Loucy (cell line): ENCODE measurements at regions not wholly inside any gene's neighbourhood (a gene's known extent, or its start where the extent isn't known, plus 50 kb on each side); places are given as distances from the start of the nearest gene placed in this dataset.

Source experiments
- H2AFZ ChIP-seq: fragments of 200-600 bp; sonication (generic); 2 replicates; pipeline ENCODE4 v1.6.0; 2016; ENCODE audit warnings: antibody characterized with exemption, mild to moderate bottlenecking, low read length, moderate library complexity
- H3F3A ChIP-seq: fragments of 200-600 bp; 2 replicates; pipeline ENCODE4 v1.6.0; 2016; ENCODE audit warnings: antibody characterized with exemption, low read depth, mild to moderate bottlenecking
- H3K27me3 ChIP-seq: fragments of 200-600 bp; sonication (generic); 2 replicates; pipeline ENCODE4 v1.6.1; 2014; ENCODE audit warnings: low read length, mild to moderate bottlenecking; ENCODE audit not compliant: insufficient read depth, poor library complexity, severe bottlenecking
- H3K36me3 ChIP-seq: fragments of 200-600 bp; sonication (generic); 2 replicates; pipeline ENCODE4 v1.6.1; 2016; ENCODE audit warnings: low read length; ENCODE audit not compliant: insufficient read depth
- H3K4me1 ChIP-seq: fragments of 200-600 bp; sonication (generic); 2 replicates; pipeline ENCODE4 v1.5.1; 2014; ENCODE audit warnings: low read length, mild to moderate bottlenecking; ENCODE audit not compliant: insufficient read depth, poor library complexity, severe bottlenecking
- H3K4me2 ChIP-seq: fragments of 200-600 bp; sonication (generic); 2 replicates; pipeline ENCODE4 v1.6.0; 2014; ENCODE audit warnings: antibody characterized with exemption, low read length, low read depth, mild to moderate bottlenecking; ENCODE audit not compliant: poor library complexity, severe bottlenecking
- H3K4me3 ChIP-seq: fragments of 200-600 bp; sonication (generic); 2 replicates; pipeline ENCODE4 v1.5.1; 2014; ENCODE audit warnings: low read length, mild to moderate bottlenecking, mixed read lengths; ENCODE audit not compliant: poor library complexity, severe bottlenecking
- H3K79me2 ChIP-seq: fragments of 200-600 bp; sonication (generic); 2 replicates; pipeline ENCODE4 v1.6.1; 2014; ENCODE audit warnings: low read length; ENCODE audit not compliant: insufficient read depth
- H3K9ac ChIP-seq: fragments of 200-600 bp; sonication (generic); 2 replicates; pipeline ENCODE4 v1.6.0; 2014; ENCODE audit warnings: mild to moderate bottlenecking, low read depth, low read length, moderate library complexity; ENCODE audit not compliant: poor library complexity, severe bottlenecking
- H3K9me2 ChIP-seq: fragments of 200-600 bp; sonication (generic); replicated peaks from 2 replicates; pipeline ENCODE4 v1.6.1; 2016; ENCODE audit warnings: low read depth, low read length, mixed read lengths
- H3K9me3 ChIP-seq: fragments of 200-600 bp; sonication (generic); 2 replicates; pipeline ENCODE4 v1.6.1; 2014; ENCODE audit warnings: mild to moderate bottlenecking, antibody characterized with exemption, low read length, low read depth; ENCODE audit not compliant: insufficient read depth
- H4K20me1 ChIP-seq: fragments of 200-600 bp; sonication (generic); 2 replicates; pipeline ENCODE4 v1.6.0; 2014; ENCODE audit warnings: antibody characterized with exemption, low read length, mild to moderate bottlenecking; ENCODE audit not compliant: insufficient read depth, poor library complexity, severe bottlenecking
- CTCF ChIP-seq: fragments of 200-600 bp; sonication (generic); conservative IDR thresholded peaks from 2 replicates; pipeline ENCODE4 v1.5.1; 2014; ENCODE audit warnings: mild to moderate bottlenecking, antibody characterized with exemption, low read length
- EZH2phosphoT487 ChIP-seq: fragments of 200-600 bp; IDR thresholded peaks from 2 replicates; pipeline ENCODE4 v1.6.1; 2018; ENCODE audit warnings: antibody characterized with exemption, mild to moderate bottlenecking, moderate library complexity, borderline replicate concordance

- H3K9me2 ChIP-seq = no peaks in the 10 kb centered on the region
- no peaks in the 10 kb centered on the region; the same call in 1 of the 2 replicates for H3K9me3 ChIP-seq
- no peak overlapping the region for H2AFZ ChIP-seq
- TF ChIP-seq EZH2phosphoT487 (no peak), CTCF (no peak)
- no peak overlapping the region for H3K9ac ChIP-seq
- H3K27me3 ChIP-seq = no peaks in the 10 kb centered on the region
- H4K20me1 ChIP-seq = no peaks in the 10 kb centered on the region
- H3K4me3 ChIP-seq = no peak overlapping the region
- H3K4me2 ChIP-seq = no peak overlapping the region
- H3F3A ChIP-seq = no peaks in the 10 kb centered on the region
- H3K36me3 ChIP-seq = no peaks in the 10 kb centered on the region
- H3K4me1 ChIP-seq = no peaks in the 10 kb centered on the region
- no peaks in the 10 kb centered on the region for H3K79me2 ChIP-seq
Observed at GRCh38 chr7:52079726-52080125, 763.1 kb upstream of the COBL start.

- Histone ChIP-seq H3F3A (no peaks in the 10 kb centered on the region), H3K9me2 (no peaks in the 10 kb centered on the region), H4K20me1 (no peaks in the 10 kb centered on the region), H2AFZ (no peak overlapping the region), H3K9me3 (no peaks in the 10 kb centered on the region; the same call in 1 of the 2 replicates), H3K4me1 (no peaks in the 10 kb centered on the region), H3K9ac (no peak overlapping the region), H3K4me3 (no peak overlapping the region), H3K36me3 (no peaks in the 10 kb centered on the region), H3K4me2 (no peak overlapping the region), H3K27me3 (no peaks in the 10 kb centered on the region), H3K79me2 (no peaks in the 10 kb centered on the region)
- TF ChIP-seq CTCF (no peak), EZH2phosphoT487 (no peak)
Observed at GRCh38 chr7:52077571-52077970, 761.0 kb upstream of the COBL start.

- Histone ChIP-seq H4K20me1 (no peaks in the 10 kb centered on the region), H3F3A (no peaks in the 10 kb centered on the region), H3K4me1 (no peaks in the 10 kb centered on the region), H3K79me2 (no peaks in the 10 kb centered on the region), H3K4me2 (no peak overlapping the region), H3K36me3 (no peaks in the 10 kb centered on the region), H3K9me2 (no peaks in the 10 kb centered on the region), H3K9ac (no peak overlapping the region), H3K4me3 (no peak overlapping the region), H3K9me3 (no peaks in the 10 kb centered on the region), H3K27me3 (no peaks in the 10 kb centered on the region), H2AFZ (no peak overlapping the region)
- TF ChIP-seq CTCF (no peak), EZH2phosphoT487 (no peak)
Observed at GRCh38 chr7:52074912-52075311, 758.3 kb upstream of the COBL start.
